Stimulated activated CD4-positive, alpha-beta T cell treated with anti-CD3 and anti-CD28 coated beads, Interleukin-2, amount 100 ng/mL, for 4 hours (primary cell): ENCODE measurements at regions not wholly inside any gene's neighbourhood (a gene's known extent, or its start where the extent isn't known, plus 50 kb on each side); places are given as distances from the start of the nearest gene placed in this dataset.

Experiments used
- DNase-seq: peaks from one replicate; pipeline ENCODE4 v3.0.0-alpha.2; 2020; ENCODE audit warnings: low read depth

DNA sequence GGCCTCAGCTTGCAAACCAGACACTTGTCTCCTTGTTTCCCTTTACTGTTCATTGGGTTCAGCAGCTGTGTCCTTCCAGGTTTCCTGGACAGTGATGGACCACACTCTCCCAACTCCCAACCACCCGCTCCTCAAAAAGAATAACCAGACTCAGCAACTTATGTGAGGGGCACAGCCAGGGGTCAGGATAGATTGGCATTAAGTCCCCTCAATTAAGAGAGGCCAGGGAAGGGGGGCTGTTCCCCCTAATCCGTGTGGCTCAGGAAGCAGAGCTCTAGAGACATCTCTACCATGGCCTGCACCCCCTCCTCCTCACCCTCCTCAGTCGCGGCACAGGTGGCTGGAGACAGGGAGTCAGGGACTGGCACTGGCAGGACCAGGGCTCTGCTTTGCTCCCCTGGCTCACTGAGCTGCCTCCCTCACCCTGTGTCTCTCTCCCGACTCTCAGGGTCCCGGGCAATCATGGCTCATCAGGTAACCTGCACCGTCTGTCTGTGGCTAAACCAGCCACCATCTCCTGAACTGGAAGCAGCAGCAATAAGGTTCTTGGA, 111.7 kb downstream of the ZNF280B start:
- no peak for DNase-seq

DNA sequence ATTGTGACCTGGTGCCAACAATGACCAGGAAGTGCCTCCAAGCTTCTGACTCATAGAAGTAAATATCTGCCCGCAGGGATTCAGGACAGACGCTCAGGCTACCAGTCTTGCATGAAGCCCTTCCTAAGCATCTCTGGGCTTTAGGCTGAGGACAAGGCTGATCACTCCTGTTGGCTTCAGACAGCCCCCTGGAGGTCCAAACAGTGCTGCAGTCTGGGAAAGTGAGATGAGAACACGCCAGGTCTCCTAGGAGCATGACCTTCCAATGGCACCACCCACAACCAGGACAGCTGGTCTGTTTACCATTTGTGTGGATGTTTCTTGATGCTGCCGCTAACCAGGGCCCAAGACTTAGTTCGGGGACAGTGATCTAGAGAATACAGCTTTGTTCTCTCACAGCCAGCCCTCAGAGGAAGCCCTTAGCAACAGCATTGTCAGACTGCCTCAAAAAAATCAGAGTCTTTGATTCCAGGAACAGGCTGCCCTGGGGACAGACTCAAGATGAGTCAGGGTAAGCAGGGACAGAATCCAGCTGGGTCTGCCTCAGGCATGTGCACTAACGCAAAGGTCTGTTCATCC, 111.2 kb downstream of the ZNF280B start:
- DNase-seq: no peak

DNA sequence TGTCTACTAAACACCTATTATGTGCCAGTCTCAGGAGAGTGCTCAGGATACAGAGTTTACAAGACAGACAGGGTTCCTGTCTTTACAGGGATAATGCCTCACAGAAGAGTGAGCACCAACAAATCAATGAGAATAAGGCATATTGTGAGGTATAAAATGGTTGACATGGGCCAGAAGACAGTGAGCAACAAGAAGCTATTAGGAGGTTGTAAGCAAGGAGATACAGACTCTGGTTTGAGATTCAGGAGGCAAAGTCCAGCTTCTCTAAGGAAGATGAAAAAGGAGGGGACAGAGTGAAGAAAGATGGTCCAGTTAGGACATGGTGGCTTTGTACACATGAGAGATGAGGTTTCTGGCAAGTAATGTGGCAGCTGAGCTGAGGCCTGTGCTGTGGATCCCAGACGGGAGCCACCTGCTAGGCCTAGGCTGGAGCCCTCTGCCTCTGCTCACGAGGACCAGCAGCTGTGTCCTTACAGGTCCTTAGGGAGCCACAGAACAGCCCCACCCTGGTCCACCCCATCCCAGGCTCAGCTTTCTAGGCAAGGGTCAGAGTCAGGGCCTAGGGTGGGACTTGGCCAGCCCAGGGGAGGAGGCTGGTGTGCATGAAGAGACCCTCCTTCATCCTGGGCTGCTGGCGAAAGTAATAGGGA, 110.5 kb downstream of the ZNF280B start:
- DNase-seq: no peak

DNA sequence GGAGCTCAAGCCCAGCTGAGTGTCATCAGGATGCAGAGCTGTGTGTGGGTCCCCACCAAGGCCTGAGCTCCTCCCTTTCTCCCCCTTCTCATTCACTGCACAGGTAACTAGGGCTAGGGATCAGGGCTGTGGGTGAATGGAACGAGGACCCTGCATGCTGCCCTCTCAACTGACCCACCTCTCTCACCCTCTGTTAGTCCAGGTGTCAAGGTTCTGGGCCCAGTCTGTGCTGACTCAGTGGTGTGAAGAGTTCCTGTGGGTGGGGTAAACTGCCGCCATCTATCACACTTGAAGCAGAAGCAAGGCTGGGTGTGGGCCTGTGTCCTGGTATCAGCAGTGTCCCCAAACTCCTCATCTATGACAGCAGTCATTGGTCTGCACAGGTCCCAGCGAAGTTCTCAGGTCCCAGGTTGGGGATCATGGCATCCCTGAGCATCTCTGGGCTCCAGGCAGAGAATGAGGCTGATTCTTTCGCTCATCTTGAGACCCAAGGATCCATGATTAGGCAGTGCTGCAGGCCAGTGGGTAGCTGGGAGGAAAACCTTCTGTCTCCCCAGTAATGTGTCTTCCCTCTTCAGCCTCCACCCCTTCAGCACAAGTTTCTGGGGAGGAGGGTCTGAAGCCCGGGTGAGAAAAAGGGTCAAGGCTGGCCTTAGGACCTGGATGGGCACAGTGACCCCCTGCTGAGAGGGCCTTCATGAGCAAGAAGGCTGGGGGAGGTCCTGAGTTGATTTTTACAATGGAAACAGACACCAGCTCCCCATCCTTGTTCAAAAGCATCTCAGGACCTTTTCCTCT, 109.8 kb downstream of the ZNF280B start:
- DNase-seq: no peak

DNA sequence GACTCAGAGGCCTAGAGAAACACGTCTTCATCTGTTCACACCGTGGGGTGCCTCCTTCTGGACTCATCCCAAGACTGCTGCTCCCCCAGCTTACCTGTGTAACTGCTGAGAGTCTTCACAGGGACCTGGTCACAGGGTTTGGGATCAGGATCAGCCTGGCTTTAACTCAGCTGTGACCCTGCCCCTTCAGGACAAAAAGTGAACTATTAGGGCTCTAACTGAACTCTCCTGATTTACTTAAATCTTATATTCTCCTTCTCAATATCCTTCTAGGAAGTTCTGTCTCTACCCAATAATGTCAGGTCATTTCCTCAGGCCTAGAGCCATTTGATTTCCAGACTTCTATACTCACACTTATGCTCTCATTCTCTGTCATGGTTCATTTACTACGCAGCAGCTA, 108.4 kb downstream of the ZNF280B start:
- no peak for DNase-seq

DNA sequence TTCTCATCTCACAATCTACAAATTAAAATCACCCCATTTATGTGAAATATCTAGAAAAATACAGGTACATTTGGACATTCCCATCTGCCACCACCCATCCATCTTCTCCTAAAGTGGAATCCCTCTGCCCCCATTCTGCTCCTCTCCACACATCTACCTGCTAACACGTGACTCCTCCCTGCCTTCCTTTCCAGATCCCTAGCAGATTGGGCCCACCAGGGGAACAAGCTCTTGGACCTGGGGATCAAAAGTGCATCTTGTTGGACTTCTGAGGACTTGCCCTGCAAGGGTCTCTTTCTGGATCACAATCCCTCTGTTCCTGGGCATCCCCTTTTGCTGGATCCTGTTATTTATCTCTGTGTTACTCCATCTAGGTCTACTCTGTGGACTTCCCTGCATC, 107.6 kb downstream of the ZNF280B start:
- DNase-seq: no peak

DNA sequence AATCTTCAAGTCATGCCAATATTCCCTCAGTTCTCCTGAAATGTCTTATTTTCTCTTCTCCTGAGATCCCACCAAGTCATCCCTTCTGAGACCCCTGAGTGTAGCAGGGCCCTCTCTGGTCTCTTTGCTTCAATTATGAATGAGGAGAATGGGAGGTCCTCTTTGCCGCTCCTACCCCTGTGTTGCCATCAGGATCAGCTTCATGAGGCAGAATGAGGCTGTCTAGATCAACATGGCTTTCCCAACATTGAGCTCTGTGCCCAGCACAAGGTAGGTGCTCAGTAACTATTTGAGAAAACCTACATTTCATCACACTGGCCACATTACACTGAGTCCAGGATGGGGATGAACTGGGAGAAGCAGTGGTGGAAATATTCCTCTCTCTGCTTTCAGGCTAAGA, 107.2 kb downstream of the ZNF280B start:
- no peak for DNase-seq

DNA sequence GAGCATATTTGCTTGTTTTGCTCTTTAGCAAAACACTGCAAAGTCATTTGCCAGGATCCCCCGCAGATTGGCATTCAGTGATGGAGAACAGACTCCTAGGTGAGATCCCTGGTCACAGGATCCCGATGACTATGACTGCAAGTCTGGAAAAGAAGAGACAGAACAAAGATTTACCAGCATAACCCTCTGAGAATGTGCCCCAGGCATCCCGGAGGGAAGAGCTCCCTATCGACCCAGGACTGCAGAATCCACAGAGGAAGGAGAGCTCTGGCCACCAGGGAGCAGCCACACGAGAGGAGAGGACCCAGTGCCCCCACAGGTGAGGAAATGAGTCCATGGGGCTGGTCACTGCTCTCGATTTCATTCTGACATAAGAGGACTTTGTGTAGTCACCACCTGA, 105.2 kb downstream of the ZNF280B start:
- DNase-seq: no peak

DNA sequence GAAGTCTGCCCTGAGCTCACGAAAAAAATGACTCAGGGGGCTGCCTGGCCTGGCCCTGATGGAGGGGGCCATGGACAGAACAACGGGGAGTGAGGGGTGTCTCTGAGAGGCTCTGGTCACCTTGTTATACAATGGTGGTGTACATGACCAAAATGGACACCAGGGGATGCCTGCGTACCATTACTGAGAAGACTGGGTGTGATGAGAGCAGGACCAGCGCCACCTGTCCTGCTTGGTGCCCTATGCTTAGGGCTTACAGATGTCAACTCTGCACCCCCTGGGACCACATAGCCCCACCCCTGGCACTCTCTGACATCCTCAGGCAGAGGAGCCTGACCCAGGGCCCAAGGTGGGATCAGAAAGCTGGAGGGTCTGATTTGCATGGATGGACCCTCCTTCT, 104.8 kb downstream of the ZNF280B start:
- DNase-seq: no peak

DNA sequence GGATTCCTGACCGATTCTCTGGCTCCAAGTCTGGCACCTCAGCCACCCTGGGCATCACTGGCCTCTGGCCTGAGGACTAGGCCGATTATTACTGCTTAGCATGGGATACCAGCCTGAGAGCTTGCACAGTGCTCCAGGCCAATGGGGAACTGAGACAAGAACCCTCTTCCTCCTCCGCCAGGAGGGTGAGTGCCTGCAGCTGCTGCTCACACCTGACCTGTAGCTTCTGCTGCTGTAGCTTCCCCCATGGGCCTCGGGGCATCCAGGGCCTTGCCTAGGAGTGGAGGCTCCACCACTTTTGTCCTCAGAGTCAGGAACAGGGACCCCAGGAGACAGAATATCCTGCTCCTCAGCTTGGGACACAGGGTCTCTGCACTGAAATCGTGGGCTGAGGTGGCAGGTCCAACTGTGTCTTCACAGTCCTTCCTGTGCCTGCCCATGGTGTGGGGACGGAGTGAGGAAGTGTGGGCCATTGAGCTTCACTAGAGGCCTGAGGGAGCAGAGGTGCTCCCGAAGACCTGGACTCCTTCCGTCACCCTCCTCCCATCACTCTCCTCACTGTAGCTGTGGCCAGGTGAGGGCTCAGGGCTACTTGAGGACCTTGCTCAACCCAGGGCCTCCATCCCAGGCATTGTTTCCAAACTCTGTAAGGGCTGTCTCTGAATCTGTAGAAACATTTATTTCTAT, 103.8 kb downstream of the ZNF280B start:
- DNase-seq: no peak

DNA sequence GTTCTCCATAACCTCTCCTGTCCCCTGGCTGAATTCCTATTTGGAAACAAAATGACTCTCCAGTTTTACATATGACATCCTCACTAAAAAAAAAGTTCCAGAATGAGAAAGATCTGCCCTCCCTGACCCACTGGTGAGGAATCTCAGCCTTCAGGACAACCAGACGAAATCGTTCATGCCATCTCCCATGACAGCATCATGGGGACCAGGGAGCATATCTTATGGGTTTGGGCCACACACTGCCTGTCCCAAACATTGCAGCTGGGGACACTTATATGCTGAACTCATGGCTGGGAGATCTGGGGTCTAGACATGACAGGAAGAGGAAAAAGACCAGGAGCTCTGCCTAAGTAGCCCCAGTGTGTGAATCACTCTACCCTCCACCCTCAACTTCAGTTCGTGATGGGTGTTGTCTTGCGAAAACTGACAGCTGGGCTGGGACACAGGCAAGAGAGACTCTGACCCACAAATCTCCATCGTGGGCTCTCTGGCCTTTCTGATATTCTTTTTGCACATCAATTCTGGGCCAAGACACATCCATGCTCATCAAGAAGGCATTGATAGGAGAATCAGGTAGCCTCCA, 102.0 kb downstream of the ZNF280B start:
- DNase-seq: no peak

DNA sequence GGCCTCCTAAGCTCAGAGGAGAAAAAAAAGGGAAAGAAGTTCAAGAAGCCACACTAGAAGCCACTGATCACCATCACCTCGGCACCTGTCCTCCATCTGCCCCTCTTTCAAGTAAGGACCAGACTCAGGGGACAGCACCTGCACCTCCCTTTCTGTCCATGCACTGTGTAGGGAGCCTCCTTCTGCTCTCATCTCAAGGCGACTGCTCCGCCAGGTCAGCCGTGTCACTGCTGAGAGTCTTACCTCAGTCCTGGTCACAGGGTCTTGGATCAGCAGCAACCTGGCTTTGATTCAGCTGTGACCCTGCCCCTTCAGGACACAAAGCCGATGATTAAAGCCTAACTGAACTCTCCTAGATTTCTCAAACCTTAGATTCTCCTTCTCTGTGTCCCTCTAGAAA, 101.5 kb downstream of the ZNF280B start:
- DNase-seq: no peak

DNA sequence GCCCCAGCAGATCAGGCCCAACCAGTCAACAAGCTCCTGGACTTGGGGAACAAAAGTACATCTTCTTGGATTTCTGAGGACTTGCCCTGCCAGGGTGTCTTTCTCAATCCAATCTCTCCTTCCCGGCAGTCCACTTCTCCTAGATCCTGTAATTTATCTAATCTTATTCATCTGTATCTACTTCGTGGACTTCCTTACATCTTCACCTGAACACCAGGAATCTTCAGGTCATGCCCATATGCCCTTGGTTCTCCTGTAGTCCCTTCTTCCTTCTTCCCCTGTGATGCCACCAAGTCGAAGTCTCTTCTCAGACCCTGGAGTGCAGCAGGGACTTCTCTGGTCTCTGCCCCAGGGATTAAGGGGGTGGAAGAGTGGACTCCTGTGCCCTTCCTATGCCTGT, 100.3 kb downstream of the ZNF280B start:
- no peak for DNase-seq

DNA sequence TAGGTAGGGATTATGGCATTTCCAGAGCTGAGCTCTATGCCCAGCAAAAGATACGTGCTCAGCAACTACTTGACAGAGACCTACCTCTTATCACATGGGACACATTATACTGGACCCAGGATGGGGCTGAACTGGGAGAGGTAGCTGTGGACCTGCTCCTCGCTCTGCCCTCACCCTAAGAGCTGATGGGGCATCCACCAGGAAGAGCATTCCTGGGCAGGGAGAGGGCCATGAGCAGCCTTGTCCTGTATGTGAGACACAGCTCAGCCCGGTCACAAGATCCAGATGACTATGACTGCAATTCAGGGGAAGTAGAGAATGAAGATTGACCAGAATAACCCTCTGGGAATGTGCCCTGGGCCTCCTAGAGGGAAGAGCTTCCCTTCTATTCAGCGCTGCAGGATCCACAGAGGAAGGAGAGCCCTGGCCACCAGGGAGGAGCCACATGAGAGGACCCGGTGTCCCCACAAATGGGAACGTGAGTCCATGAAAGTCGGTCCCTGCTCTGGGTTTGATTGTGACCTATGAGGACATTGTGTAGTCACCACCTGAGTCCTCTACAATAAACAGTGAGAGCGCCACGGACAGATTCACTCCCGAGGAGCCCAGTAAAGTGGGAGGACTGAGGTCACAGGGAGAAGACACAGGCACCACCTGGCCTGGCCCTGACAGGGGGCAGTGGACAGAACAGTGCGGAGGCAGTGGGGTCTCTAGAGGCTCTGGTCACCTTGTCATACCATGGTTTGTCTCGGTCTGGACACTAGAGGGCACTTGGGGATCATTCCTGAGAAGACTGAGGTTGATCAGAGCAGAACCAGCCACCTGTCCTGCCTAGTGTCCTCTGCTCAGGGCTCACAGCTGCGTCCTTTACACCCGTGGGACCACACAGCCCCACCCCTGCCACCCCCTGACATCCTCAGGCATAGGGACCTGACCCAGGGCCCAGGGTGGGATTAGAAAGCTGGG, 99.5 kb downstream of the ZNF280B start:
- DNase-seq: no peak

DNA sequence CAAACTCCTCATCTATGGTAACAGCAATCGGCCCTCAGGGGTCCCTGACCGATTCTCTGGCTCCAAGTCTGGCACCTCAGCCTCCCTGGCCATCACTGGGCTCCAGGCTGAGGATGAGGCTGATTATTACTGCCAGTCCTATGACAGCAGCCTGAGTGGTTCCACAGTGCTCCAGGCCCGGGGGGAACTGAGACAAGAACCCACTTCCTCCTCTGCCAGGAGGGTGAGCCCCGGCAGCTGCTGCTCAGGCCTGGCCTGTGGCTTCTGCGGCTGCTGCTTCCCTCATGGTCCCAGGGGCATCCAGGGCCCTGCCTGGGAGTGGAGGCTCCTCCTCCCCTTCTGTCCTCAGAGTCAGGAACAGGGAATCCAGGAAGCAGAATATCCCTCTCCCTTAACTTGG, 98.4 kb downstream of the ZNF280B start:
- DNase-seq: no peak

DNA sequence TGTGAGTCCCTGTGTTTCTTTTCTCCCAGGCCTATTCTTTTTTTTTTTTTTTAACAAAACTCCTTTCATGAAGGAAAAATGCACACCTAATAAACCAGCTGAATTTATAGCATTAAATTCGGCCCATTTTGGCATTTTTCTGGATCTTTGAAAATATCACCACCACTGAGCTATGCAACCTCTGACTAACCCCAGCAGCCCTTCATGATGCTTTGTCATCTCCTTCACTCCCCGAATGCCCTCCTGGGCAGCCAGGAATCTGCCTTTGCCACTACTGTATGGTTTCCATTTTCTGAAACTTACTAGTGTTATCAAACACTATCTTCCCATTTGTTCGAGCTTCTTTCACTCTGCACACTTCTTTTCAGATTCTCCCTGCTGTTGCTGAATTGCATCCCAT, 97.9 kb downstream of the ZNF280B start:
- no peak for DNase-seq

DNA sequence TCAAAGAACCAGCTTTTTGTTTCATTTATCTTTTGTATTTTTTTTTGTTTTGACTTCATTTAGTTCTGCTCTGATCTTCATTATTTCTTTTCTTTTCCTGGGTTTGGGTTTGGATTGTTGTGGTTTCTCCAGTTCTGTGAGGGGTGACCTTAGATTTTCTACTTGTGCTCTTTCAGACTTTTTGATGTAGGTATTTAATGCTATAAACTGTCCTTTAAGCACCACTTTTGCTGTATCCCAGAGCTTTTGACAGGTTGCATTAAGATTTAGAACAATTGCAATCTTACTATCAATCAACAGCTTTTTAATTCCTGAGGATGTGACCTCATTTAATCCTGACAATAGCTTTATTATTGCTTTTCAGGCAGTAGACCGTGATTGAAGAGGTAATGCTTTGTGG, 94.3 kb downstream of the ZNF280B start:
- no peak for DNase-seq

DNA sequence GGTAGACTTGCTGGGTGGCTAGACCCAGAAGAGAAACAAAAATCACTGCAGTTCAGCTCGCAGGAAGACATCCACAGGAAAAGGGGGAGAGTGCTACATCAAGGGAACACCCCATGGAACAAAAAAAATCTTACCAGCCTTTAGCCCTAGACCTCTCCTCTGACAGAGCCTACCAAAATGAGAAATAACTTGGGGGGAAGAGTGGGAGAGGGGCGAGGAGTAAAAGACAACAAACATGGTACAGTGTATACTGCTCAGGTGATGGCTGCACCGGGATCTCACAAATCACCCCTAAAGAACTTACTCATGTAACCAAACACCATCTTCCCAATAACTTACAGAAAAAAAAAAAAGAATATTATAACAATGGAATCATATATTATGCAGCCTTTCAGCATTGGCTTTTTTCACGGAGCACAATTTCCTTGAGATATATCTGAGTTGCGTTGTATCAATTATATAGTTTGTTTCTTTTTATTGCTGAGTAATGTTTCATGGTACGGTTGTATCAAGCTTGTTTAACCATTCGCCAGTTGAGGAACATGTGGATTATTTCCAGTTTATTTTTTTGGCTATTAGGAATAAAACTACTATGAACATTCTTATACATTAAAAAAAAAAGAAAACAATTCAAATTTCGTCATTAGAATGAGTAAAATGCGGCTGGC, 90.9 kb downstream of the ZNF280B start:
- DNase-seq: no peak

DNA sequence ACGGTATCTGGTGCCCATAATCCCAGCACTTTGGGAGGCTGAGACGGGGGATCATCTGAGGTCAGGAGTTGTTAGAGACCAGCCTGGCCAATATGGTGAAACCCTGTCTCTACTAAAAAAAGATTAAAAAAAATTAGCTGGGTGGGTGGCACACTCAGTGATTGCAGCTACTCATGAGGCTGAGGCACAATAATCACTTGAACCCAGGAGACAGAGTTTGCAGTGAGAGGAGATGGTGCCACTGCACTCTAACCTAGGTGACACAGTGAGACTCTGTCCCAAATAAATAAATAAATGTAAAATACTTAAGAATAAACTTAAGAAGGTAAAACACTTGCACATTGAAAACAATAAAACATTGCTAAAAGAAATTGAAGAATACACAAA, 90.4 kb downstream of the ZNF280B start:
- no peak for DNase-seq

DNA sequence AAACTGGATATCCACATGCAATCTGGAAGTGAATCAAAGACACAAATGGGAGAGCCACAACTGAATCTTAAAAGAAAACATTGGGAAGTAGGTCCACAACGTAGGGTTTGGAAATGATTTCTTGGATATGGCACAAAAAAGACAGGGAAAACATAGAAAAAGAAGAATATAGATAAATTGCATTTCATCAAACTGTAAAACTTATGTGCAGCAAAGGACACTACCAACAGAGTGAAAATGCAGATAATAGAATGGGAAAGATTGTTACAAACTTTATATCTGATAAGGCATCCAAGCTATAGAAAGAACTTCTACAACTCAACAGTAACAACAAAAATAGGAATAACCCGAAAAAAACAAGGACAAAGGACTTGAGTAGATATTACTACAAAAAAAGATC, 89.6 kb downstream of the ZNF280B start:
- no peak for DNase-seq

DNA sequence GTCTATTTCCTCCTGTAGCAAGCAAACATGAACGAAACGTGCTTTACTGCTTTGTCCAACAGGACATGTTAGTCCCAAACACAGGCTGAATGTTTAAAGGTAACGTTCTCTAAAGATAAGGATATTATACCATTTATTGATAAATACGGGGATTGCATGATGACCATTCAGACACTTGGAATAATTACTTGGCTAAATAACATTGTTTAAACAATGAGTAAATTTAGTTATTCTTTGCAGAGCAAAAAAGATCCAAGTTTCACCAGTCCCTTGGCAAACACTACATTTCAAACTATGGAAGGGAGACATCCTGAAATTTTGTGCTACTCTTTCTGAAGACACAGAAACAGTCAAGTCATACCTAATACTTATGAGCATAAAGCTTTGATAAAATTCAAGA, 88.0 kb downstream of the ZNF280B start:
- DNase-seq: no peak
